Inflammatory macrophage treated with lipopolysaccharide for 4 hours (primary cell): ENCODE measurements at regions not wholly inside any gene's neighbourhood (a gene's known extent, or its start where the extent isn't known, plus 50 kb on each side); places are given as distances from the start of the nearest gene placed in this dataset.

Source experiments
- DNase-seq: peaks from one replicate; pipeline ENCODE4 v3.0.0-alpha.2; 2020

DNA sequence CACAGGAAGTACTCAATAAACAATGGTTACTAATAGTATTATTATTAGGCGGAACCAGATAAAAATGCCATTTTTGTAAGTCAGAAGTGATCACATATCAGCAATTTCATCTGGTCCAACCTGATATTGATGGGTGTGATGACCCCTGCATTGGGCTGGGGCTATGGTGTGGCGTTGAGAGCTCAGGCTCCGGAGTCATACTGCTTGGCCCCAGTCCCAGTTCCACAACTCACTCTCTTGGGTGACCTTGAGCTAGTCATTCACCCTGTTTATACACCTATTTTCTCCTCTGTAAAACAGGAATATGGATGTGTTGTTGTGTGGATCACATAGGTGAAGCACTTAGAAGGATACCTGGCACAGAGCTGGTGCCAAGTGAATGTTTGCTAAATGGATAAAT is 229.4 kb upstream of the POU3F1 start:
- DNase-seq: no peak

DNA sequence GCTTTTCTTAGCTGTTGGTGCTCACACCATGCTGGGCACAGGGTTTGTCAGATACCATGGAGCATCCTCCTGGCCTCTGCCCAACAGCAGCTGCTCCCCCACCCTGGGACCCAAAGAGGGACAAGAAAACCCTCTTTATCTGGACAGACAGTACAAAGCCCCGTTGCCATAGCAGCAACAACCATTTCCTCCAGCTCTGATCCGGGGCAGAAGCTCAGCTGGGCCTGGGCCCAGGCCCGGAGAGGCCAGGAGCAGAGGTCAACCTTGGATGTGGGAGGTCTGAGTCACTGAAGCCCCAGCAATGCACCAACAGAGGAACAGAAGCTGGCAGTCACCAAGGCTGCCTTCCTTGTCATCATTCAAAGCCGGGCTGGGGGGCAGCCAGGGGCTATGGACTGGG is 228.4 kb upstream of the POU3F1 start:
- DNase-seq: no peak

DNA sequence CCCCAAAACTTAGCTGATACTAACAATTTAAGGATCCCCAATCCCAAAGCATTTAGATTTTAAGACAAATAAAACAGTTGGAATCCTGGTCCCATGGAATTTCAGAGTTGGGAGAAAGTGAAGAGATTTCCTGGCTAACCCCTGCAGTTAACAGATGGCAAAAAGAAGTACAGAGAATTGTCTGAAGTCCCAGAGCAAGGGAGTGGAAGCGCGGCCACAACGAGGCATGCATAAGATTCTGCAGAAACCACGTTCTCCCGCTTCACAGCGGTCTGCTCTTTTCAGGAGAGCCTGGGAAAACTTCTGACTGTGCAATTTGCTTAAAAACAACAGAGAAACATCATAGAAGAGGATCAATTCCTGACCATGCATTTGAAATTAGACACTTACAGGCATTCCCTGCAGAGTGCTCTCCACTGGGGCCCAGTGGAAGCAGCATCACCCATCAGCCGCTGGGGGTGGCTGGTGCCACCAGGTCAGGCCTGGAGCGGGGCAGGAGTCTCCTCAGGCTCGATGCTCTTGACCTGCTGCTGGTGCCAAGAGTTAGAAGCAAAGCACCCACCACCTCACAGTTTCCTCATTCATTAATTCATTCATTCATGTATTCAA is 226.7 kb upstream of the POU3F1 start:
- DNase-seq: no peak

DNA sequence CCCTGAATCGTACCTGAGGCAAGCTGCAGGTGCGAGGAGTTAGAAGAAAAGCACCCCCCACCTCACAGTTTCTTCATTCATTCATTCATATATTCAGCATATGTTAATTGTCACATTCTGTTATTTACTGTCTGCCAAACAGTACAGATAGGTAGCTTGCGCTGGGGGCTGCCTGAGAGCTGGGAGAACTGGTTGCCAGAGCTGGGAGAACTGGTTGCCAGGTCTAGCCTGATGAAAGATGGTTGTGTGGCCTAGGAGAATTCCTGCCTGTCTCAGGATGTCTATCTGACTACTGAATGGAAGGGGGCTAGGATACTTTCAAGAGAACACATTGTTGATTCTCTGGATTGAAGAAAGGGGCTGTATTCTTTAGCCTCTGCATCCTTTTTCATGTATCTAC is 225.9 kb upstream of the POU3F1 start:
- no peak for DNase-seq

DNA sequence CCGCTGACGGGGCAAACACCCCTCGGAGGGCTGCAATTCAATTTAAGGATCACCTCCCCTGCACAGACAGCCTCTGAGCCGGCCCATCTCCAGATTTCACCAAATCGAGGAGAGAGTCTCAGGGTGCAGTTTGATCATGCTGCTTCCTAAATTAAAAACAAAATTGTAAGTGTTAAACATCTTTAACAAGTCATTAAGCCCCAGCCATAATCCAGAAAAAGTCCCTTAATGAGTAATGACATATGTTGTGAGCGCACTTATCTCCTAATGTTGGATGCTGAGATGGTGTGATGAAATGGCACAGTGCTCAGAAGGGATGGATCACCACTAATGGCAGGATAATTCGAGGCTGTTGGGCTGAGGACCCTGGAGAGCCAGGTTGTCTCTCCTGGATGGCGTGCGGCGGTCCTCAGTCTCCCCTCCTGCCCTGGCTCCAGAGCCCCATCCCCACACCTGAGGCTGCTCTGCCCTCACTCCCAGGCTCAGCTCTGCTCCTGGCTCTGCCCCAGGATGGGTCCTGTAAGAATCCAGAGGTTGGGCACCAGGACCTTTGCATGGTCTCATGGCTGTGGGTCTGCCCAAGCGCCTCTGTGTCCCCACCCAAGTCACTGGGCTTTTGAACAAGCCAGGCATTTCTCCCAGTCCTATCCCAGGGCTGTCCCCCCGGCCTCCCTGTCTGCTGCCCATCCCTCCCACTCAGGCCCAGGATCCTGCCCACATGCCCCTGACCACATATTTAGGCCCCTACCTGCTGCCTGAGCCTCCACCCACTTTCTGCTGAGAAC is 224.4 kb upstream of the POU3F1 start:
- DNase-seq: no peak

DNA sequence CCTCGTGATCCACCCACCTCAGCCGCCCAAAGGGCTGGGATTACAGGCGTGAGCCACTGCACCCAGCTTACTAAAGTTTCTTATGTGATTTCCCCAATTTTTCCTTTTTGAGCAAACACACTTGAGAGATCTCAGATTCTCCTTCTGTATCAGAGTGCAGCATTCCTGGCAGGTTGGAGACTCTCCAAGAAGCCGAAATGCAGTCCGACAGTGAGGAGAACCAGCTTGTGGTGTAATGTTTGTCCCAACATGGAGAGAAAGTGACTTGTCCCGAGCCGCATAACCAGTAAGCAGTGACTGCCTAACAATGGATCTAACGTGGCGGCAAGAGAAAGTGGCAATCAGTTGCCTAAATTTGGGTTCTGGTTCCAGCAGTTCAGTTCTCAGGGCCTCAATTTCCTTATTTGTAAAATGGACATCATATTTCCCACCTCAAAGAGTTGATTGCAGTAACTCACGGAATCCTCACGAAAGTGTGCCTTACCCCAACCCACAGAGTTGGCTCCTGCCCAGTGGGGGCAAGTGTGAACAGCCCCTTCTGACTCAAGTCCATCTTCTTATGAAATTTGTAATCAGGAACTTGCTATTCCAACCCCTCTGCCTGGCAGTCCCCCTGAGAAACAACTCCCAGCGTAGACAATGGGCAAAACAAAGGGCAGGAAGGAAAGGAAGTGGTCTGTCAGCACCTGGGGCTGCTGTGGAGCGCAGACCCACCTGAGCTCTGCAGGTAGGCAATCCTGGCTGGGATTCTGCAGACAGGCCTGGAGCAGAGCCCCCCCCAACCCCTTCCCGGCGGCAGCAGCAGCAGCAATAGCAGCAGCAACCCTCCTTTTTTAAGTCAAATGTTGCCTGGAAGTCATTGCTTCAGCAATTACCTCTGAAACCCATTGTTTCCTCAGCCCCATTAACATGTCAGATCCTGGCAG is 223.6 kb upstream of the POU3F1 start:
- no peak for DNase-seq

DNA sequence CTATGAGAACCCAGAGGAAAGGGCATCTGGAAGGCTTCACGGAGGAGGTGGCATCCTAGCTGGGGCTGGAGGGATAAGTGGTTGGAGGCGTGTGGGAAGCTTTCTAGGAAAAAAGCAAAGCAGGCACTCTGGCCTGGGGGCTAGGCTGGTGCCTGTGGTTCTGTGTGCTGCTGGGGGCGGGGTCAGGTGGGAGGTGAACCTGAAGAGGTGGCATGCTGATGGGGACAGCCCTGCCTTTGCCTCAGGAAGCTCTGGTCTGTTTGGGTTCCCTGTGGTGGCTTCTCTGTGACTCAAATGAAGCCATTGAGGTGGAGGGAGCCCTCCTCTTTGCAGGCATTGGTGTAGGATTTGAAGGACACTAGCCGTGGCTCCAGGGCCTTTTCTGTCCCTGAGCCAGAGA is 221.6 kb upstream of the POU3F1 start:
- no peak for DNase-seq

DNA sequence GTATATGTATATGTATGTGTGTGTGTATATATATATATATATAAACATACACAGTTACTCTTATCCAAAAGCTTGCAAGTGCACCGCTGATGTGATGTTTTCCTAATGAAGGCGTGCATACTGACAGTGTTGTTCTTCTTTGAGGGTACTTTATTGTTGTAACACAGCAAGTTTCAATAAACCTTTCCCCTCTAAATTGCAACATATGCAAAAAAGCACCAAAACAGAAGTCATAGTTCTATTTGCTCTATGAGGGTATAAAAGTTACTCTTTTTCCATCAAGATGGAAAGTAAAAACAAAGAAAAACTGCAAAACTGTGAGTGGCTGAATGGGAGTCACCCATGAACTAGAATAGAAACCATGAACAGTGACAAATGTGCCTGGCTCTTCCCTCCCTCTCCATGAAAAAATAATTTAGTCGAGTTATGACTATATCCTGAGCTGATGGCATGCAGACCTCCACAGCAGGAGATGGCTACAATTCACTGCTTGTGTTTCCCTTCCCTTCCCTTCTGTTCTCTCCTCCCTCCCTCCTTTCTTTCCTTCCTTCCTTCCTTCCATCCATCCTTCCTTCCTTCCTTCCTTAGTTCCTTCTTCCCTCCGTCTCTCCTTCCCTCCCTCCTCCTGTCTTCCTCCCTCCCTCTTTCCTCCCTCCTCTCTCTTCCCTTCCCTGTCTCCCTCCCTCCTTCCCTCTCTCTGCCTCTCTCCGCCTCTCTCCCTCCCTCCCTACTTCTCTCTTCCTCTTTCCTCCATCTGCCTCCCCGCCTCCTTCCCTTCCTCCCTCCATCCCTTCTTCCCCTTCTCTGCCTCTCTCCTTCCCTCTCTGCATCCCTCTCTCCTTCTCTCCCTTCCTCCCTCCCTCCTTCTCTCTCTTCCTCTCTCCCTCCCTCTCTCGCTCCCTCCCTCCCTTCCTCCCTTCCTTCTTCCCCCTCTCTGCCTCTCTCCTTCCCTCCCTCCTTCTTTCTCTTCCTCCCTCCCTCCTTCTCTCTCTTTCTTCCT is 220.7 kb upstream of the POU3F1 start:
- no peak for DNase-seq

DNA sequence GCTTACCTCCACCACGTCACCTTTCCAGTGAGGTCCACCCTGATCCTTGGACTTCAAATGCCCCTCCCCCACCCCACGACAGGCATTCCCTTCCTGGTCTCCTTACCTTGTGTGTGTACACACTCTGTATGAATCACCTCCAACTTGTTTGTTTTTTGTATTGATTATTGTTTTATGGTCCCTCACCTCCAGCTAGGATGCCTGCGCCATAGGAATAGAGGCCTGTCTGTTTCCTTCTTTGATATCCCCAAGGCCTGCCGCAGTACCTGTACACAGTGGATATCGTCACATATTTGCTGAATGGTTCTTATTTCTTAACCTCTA is 219.6 kb upstream of the POU3F1 start:
- no peak for DNase-seq

DNA sequence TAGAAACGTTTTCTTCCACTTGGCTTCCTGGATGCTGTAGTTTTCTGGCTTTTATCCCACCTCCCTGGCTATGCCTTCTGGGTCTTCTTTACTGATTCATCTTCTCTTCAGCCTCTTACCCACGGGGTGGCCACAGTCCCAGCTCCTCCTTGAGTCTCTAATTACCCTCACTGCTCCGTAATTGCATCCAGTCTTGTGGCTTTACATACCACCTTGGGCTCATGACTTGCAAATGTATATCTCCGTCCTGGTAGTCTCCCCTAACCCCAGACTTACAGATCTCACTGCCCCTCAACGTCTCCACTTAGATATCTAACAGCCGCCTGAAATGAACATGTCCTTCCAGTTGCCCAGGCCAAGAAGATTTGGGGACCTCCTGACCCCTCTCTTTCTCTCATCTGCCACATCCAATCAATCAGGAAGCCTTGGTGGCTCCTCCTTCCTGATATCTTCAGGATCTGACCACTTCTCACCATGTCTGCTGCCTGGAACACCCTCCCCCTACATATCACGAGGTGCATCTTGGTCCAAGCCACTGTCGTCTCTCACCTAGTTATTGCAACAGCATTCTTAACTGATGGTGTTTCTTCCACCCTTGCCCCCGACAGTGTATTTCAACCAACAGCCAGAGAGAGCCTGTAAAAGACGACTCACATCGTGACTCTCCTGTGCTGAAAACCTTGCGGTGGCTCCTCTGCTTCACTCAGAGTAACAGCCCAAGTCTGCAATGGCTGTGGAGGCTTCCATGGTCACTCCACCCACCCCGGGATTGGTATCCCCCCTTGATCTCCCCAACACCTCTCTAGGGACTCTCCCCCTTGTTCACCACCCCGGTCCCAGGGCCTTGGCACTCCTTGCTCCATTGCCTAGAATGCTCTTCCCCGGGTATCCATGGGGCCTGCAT is 219.0 kb upstream of the POU3F1 start:
- DNase-seq: no peak

DNA sequence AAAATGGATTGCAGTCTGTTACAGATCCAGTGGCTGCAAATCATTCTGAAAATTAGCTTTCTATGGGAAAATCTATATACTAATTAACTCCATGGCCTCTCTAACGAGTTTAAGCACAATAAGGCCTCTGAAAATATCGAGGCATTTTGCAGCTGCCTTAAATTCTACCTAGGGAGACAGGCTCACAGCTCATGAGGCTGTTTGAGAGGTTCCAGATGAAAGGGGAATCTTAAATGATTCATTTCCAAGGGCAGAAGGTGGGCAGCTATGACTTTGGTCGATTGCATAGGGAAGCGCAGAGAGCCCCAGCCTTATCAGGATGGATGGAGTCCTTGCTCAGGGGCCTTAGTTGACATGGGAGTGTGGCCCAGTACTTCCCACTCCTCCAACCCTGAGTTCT is 216.8 kb upstream of the POU3F1 start:
- no peak for DNase-seq

DNA sequence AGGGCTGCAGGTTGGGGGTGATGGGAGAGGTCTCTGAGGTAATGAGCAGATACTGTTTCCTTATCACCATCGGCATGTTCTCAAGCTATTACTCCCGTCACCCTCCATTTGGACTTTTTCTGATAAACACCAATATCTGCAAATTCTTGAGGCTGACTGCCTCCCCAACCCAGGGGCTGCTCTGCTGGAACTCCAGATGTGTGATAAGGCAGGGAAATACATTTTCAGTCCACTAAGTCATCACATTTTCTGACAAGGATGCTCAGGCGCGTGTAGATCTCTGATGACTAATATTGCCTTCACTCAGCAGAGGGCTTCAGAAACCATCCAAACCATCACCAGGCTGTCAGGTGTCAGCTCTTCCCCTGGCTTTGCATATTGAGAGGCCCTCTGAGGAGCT is 215.0 kb upstream of the POU3F1 start:
- no peak for DNase-seq

DNA sequence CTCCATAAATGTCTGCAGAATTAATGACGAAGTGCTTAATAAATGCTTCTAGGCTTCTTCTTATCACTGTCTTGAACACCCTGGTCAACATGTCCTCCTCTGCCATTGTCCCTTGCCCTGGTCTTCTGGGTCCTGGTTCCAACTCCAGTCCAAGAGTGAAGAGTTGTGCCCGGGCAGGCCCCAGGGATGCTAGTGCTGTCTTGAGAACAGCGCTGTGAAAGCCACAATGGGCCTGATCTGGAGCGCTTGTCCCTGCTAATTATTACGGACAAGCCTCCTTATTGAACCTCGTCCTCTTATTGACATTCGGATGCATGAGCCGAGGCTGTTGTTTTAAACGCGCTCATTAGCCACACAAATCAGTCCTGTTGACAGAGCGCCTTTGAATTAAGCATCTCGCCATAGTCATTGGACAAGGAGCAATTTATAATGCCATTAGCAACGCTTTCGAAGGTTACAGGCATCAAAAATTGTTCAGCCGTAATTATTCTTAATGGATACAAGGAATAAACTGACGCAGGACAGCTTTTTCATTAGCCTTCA is 211.6 kb upstream of the POU3F1 start:
- no peak for DNase-seq

DNA sequence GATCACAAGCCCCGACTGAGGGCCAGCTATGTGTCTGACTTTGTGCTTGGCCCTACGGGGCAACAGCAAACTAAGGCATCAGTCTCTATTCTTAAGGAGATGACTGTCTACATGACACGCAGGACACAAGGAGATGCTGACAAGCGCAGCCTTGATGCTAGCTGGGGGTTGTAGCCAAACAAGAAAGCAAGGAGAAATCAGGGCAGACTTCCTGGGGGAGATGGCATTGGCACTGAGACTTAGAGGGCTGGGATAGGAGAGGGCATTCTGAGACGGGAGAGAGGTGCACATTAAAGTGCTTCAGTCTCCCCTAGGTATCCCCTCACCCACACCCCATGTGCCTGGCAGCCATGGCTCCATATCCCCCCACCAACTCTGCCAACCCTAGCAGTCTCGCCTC is 210.8 kb upstream of the POU3F1 start:
- no peak for DNase-seq

DNA sequence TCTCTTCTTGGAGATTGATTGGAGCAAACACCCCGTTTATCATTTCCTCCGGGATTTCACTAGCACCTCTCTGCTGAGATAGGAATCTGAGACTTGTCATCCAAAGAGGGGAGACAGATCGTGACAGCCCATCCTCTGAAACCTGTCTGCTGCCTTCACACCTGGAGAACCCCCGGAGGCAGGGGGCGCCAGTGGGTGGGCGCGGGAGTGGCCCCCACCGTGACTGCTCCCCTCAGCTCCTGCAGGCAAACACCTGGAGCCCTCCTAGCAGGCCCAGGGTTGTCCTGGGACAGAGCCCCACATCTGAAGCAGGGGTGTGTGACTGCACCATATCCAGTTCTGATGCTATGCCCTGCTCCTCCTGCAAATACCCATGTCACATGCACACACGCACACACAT is 209.5 kb upstream of the POU3F1 start:
- DNase-seq: no peak

DNA sequence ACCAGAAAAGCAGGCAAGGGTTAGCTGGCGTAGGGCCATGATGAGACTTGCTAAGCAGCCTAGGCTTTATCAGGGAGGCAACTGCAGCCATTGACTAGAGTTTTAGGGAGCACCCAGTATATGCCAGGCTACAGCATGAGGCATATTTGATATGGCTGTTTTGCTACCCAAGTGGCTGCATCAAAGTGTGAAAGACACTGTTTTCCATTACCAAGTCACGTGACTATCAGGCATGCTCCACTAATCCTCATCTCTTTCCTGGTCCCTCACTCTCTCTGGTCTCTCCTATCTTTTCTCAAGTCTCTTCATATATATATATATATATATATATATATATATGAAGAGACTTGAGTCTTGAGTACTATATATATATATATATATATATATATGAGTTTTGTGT is 206.7 kb upstream of the POU3F1 start:
- no peak for DNase-seq

DNA sequence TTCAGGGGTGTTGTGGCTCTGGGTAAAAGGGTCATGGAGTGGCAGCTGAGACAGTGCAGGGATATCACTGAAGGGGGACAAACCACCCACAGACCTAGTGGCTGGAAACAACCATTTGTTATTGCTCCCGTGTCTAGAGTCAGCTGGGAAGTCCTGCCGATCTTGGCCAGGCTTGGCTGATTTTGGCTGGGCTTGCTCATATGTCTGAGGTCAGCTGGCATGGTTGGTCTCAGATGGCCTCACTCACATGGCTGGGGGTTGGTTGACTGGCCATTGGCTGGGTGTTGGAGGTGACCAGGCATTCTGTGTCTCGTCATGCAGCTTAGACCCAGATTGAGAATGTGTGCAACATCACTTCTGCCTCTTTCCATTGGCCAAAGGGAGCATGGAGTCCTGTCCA is 203.8 kb upstream of the POU3F1 start:
- DNase-seq: no peak

DNA sequence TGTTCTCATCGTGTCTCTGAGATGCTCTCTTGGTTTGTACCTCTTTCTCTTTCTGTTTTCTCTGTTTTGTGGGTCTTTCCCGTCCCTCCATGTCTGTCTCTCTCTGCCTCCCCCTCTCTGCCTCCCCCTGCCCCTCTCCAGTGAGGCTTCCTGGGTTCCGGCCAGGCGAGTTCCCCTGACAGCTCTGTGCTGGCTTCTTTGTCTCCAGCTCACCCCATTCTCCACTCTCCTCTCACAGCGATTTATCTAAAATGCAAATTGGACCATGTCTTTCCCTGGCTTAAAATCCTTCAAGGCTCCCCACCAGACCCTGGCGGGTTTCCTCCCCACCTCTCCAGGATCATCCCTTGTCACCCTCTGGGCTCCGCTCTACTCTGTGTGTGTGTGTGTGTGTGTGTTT is 202.4 kb upstream of the POU3F1 start:
- no peak for DNase-seq

DNA sequence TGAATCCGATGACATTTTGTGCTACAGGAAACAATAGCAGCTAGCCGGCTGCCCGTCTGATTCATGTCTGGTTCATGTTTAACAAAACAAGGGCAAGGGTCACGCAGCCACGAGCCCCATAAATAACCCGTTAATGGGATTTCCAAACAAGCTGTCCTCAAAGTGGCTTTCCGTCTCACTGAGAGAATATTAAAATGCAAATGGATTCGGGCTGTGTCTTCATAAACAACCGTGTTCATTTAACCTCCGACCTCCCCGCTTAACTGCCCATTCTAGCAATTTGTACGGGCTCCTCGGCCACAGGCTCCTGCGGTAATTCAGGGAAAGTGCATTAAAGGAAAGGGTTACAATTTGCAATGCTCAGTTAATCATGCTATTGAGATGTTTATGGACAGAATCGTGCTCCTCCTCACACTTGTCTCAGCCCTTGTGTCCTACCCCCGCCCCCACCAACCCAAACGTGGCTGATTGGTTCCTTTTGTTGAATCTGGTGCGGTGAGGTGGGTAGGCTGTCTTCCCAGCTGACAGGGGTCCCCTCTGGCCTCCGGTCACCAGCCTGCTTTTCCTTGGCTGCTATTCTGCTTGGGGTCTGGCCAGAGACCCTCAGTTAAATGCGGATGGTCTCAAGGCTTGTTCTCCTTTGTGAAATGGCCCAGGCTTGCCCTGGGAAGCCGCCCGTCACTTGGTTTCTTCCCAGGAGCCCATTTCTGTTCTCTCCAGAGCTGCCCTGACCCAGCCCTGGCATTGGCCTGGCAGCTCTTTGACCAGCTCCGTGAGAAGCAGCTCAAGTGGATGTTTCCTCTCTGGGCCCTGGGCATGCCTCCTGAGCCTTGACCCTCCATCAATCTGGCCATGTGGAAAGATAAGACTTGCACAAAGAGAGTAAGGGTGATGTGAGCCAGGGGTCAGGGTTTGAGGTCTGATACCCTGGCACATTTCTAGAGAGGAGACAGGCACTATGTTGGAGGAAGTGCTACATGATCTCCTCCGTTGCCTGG is 200.7 kb upstream of the POU3F1 start:
- no peak for DNase-seq

DNA sequence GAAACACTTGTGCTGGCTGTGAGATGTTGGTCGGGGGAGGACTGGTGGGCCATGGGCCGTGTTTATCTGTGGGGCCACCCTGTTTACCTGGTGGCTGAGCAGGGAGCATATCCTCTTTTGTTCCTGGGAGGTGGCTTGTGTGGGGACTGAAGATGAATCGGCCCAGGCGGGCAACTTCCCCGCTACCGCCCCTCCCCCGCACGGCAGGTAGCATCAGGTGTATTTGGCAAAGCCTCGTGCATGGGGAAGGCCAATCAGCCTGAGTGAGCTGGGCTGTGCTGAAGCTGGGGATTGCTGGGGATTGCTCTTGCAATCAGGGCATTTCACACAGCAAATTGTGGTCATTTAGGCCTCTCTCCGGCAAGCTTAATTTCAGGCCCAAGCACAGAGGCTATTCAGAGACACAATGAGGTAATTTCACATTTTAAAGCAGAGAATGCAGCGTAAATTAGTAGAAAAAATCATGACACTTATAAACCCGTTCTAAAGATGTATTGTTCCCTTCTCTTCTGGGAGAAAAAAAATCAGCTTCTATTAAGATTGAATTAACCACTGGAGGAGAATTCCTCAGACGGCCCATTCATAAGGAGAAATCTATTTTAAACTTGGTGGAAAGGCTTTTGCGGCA is 197.7 kb upstream of the POU3F1 start:
- no peak for DNase-seq
